MM.1S (cell line): ENCODE measurements at regions not wholly inside any gene's neighbourhood (a gene's known extent, or its start where the extent isn't known, plus 50 kb on each side); places are given as distances from the start of the nearest gene placed in this dataset.

Experiments used
- CTCF ChIP-seq: fragments of 300-600 bp; sonication (generic); IDR thresholded peaks from 2 replicates; pipeline ENCODE4 v1.5.1; 2016; ENCODE audit warnings: antibody characterized with exemption, low read length, mixed read lengths
- EZH2 ChIP-seq: fragments of 300-600 bp; sonication (generic); optimal IDR thresholded peaks from 2 replicates; pipeline ENCODE3; 2017; ENCODE audit warnings: low read depth, mild to moderate bottlenecking, antibody characterized with exemption, low read length, mixed read lengths

GRCh38 chr2:77839102-77839501 lies 316.9 kb upstream of the LRRTM4 start:
- TF ChIP-seq CTCF (no peak), EZH2 (no peak)
